GM23338 (cell line): ENCODE measurements at regions not wholly inside any gene's neighbourhood (a gene's known extent, or its start where the extent isn't known, plus 50 kb on each side); places are given as distances from the start of the nearest gene placed in this dataset.

ENCODE experiments used
- ATAC-seq: fragments of 200-7000 bp; cut with Tn5 transposase; 3 replicates; pipeline ENCODE4 v1.9.1; 2020
- DNase-seq: peaks from one replicate; pipeline ENCODE4 v3.0.0-alpha.2; 2015; ENCODE audit warnings: low spot score
- H2AFZ ChIP-seq: fragments of 200-600 bp; sonication (generic); 2 replicates; pipeline ENCODE4 v1.8.0; 2016; ENCODE audit warnings: antibody characterized with exemption, mild to moderate bottlenecking, moderate library complexity
- H3F3A ChIP-seq: fragments of 200-600 bp; sonication (generic); replicated peaks from 2 replicates; pipeline ENCODE4 v1.8.0; 2017; ENCODE audit warnings: antibody characterized with exemption, mixed run types, low read depth
- H3K27ac ChIP-seq: fragments of 200-600 bp; sonication (generic); 2 replicates; pipeline ENCODE4 v1.6.1; 2016; ENCODE audit warnings: low read depth
- H3K27me3 ChIP-seq: fragments of 200-600 bp; sonication (generic); 2 replicates; pipeline ENCODE4 v1.8.0; 2016; ENCODE audit warnings: mild to moderate bottlenecking, mixed run types, moderate library complexity; ENCODE audit not compliant: insufficient read depth
- H3K36me3 ChIP-seq: fragments of 200-600 bp; sonication (generic); 2 replicates; pipeline ENCODE4 v1.8.0; 2016; ENCODE audit warnings: mild to moderate bottlenecking; ENCODE audit not compliant: insufficient read depth
- H3K4me1 ChIP-seq: fragments of 200-600 bp; sonication (generic); 2 replicates; pipeline ENCODE4 v1.8.0; 2016; ENCODE audit warnings: mild to moderate bottlenecking, moderate library complexity; ENCODE audit not compliant: insufficient read depth
- H3K4me2 ChIP-seq: fragments of 200-600 bp; sonication (generic); 2 replicates; pipeline ENCODE4 v1.7.1; 2017; ENCODE audit warnings: mixed run types
- H3K4me3 ChIP-seq: fragments of 200-600 bp; sonication (generic); 2 replicates; pipeline ENCODE4 v1.6.1; 2016; ENCODE audit warnings: mixed run types
- H3K79me2 ChIP-seq: fragments of 200-600 bp; sonication (generic); replicated peaks from 2 replicates; pipeline ENCODE4 v1.8.0; 2017; ENCODE audit warnings: mild to moderate bottlenecking; ENCODE audit not compliant: insufficient read depth
- H3K9me2 ChIP-seq: fragments of 200-600 bp; sonication (generic); 2 replicates; pipeline ENCODE4 v1.8.0; 2017; ENCODE audit not compliant: insufficient read depth
- H4K20me1 ChIP-seq: fragments of 200-600 bp; sonication (generic); replicated peaks from 2 replicates; pipeline ENCODE4 v1.8.0; 2017; ENCODE audit warnings: mild to moderate bottlenecking; ENCODE audit not compliant: insufficient read depth
- H3K27ac Mint-ChIP-seq: 2 replicates; pipeline ENCODE4 v1.8.0; 2020; ENCODE audit warnings: inconsistent platforms, mild to moderate bottlenecking, moderate library complexity, mixed read lengths
- H3K27me3 Mint-ChIP-seq: 3 replicates; pipeline ENCODE4 v1.8.0; 2022; ENCODE audit warnings: low read depth, mild to moderate bottlenecking, moderate library complexity, mixed read lengths, inconsistent platforms; ENCODE audit not compliant: insufficient read depth, poor library complexity
- H3K36me3 Mint-ChIP-seq: 3 replicates; pipeline ENCODE4 v1.8.0; 2021; ENCODE audit warnings: low read depth, mild to moderate bottlenecking, inconsistent platforms, moderate library complexity, mixed read lengths
- H3K4me1 Mint-ChIP-seq: 3 replicates; pipeline ENCODE4 v1.8.0; 2020; ENCODE audit warnings: mild to moderate bottlenecking, inconsistent platforms, mixed read lengths
- H3K4me3 Mint-ChIP-seq: 3 replicates; pipeline ENCODE4 v1.8.0; 2021; ENCODE audit warnings: moderate library complexity, mild to moderate bottlenecking, inconsistent platforms, mixed read lengths
- H3K9me3 Mint-ChIP-seq: 3 replicates; pipeline ENCODE4 v1.8.0; 2020; ENCODE audit warnings: moderate library complexity, mild to moderate bottlenecking, inconsistent platforms, mixed read lengths
- CREB1 ChIP-seq: fragments of 250-450 bp; sonication (Bioruptor Pico); IDR thresholded peaks from 2 replicates; pipeline ENCODE4 v1.5.0; 2020; ENCODE audit warnings: low read depth, mild to moderate bottlenecking, moderate library complexity
- CTCF ChIP-seq, 2 experiments: fragments of 200-600 bp in 1 of 2; sonication (generic) in 1 of 2; conservative IDR thresholded peaks; 2 replicates each; pipeline versions ENCODE4 v1.5.1 to v1.6.1; 2016 to 2017; ENCODE audit warnings: antibody characterized with exemption in 2 of 2, low read depth in 2 of 2, mild to moderate bottlenecking in 2 of 2, moderate library complexity in 1 of 2
- ETS1 ChIP-seq: IDR thresholded peaks from 2 replicates; pipeline ENCODE4 v1.6.1; 2016; ENCODE audit warnings: antibody characterized with exemption
- EZH2 ChIP-seq: fragments of 200-600 bp; sonication (generic); IDR thresholded peaks from one replicate; pipeline ENCODE4 v1.8.0; 2017; ENCODE audit warnings: antibody characterized with exemption, mild to moderate bottlenecking, low read depth; ENCODE audit not compliant: unreplicated experiment
- EZH2phosphoT487 ChIP-seq: fragments of 200-600 bp; sonication (generic); IDR thresholded peaks from one replicate; pipeline ENCODE4 v1.8.1; 2018; ENCODE audit warnings: antibody characterized with exemption; ENCODE audit not compliant: unreplicated experiment
- JUNB ChIP-seq: IDR thresholded peaks from one replicate; pipeline ENCODE4 v1.6.1; 2016; ENCODE audit warnings: antibody characterized with exemption; ENCODE audit not compliant: unreplicated experiment
- NANOG ChIP-seq: IDR thresholded peaks from 2 replicates; pipeline ENCODE4 v1.6.1; 2016; ENCODE audit warnings: antibody characterized with exemption, borderline replicate concordance
- POLR2AphosphoS5 ChIP-seq: IDR thresholded peaks from 2 replicates; pipeline ENCODE4 v1.6.1; 2016; ENCODE audit warnings: antibody characterized with exemption, low read depth
- REST ChIP-seq: IDR thresholded peaks from one replicate; pipeline ENCODE4 v1.6.1; 2018; ENCODE audit warnings: antibody characterized with exemption; ENCODE audit not compliant: unreplicated experiment
- ZNF114 ChIP-seq: fragments of 250-450 bp; sonication (Bioruptor Pico); IDR thresholded peaks from 2 replicates; pipeline ENCODE4 v1.5.0; 2020; ENCODE audit warnings: mild to moderate bottlenecking, moderate library complexity
- ZNF331 ChIP-seq: fragments of 250-450 bp; sonication (Bioruptor Pico); IDR thresholded peaks from 2 replicates; pipeline ENCODE4 v1.5.0; 2020; ENCODE audit warnings: low read depth, mild to moderate bottlenecking, moderate library complexity

- Mint-ChIP-seq H3K27ac (no peak overlapping the region), H3K27me3 (no peaks in the 10 kb centered on the region), H3K4me1 (peaks cover 18% of the 10 kb centered on the region; the same call in 2 of the 3 replicates), H3K4me3 (no peak overlapping the region), H3K36me3 (no peaks in the 10 kb centered on the region), H3K9me3 (no peaks in the 10 kb centered on the region)
- Histone ChIP-seq H3K27ac (no peak overlapping the region), H4K20me1 (no peaks in the 10 kb centered on the region), H3K36me3 (no peaks in the 10 kb centered on the region), H3K4me2 (no peak overlapping the region), H3F3A (no peaks in the 10 kb centered on the region), H2AFZ (no peak overlapping the region), H3K9me2 (no peaks in the 10 kb centered on the region), H3K79me2 (no peaks in the 10 kb centered on the region), H3K4me1 (peaks cover 12% of the 10 kb centered on the region; the same call in 1 of the 2 replicates), H3K27me3 (no peaks in the 10 kb centered on the region), H3K4me3 (no peak overlapping the region)
- TF ChIP-seq NANOG, result no peak
- TF ChIP-seq EZH2, result no peak
- TF ChIP-seq CTCF (conservative IDR thresholded peaks at IDR 0.05; ENCODE audit: low read depth in 2 of 2), result no peak
- TF ChIP-seq ETS1, result no peak
- no peak for TF ChIP-seq POLR2AphosphoS5
- TF ChIP-seq ZNF331 (CRISPR knock-in tag), result no peak
- no peak for TF ChIP-seq EZH2phosphoT487
- ATAC-seq (no peak), DNase-seq (no peak)
These were observed 380.3 kb upstream of the SEMA3C start for GRCh38 chr7:81298951-81299666.

- no peak overlapping the region for H3K4me3 Mint-ChIP-seq
- Histone ChIP-seq H3K36me3 (no peaks in the 10 kb centered on the region), H3K27ac (no peak overlapping the region), H3K79me2 (no peaks in the 10 kb centered on the region), H3K4me1 (peaks cover 12% of the 10 kb centered on the region; the same call in 1 of the 2 replicates), H3K27me3 (no peaks in the 10 kb centered on the region), H2AFZ (no peak overlapping the region), H4K20me1 (no peaks in the 10 kb centered on the region), H3K9me2 (peaks cover 4% of the 10 kb centered on the region), H3F3A (no peaks in the 10 kb centered on the region), H3K4me2 (no peak overlapping the region), H3K4me3 (no peak overlapping the region)
- no peaks in the 10 kb centered on the region for H3K9me3 Mint-ChIP-seq
- no peaks in the 10 kb centered on the region for H3K36me3 Mint-ChIP-seq
- H3K4me1 Mint-ChIP-seq, result peaks cover 13% of the 10 kb centered on the region; the same call in 2 of the 3 replicates
- no peak for ATAC-seq
- DNase-seq, result no peak
- no peak overlapping the region for H3K27ac Mint-ChIP-seq
- H3K27me3 Mint-ChIP-seq, result no peaks in the 10 kb centered on the region
- TF ChIP-seq EZH2phosphoT487, result no peak
- no peak for TF ChIP-seq REST
- no peak for TF ChIP-seq CTCF (conservative IDR thresholded peaks at IDR 0.05; ENCODE audit: low read depth in 2 of 2)
- TF ChIP-seq JUNB, result no peak
- no peak for TF ChIP-seq POLR2AphosphoS5
- no peak for TF ChIP-seq ZNF114 (CRISPR knock-in tag)
- no peak for TF ChIP-seq EZH2
- TF ChIP-seq CREB1 (CRISPR knock-in tag), result no peak
- no peak for TF ChIP-seq ETS1
- no peak for TF ChIP-seq ZNF331 (CRISPR knock-in tag)
These were observed 378.5 kb upstream of the SEMA3C start for GRCh38 chr7:81297317-81297716.
